ENCODE measurements at regions not wholly inside any gene's neighbourhood (a gene's known extent, or its start where the extent isn't known, plus 50 kb on each side); places are given as distances from the start of the nearest gene placed in this dataset.

- no peak for DNase-seq
Measured at GRCh38 chr7:17184805-17185689, 113.4 kb upstream of the AHR start.

- DNase-seq = no peak
Measured at GRCh38 chr7:17185690-17186070, 112.8 kb upstream of the AHR start.

GRCh38 chr7:17186745-17187530, 111.5 kb upstream of the AHR start:
- no peak for DNase-seq

- DNase-seq = no peak
Measured at GRCh38 chr7:17194656-17195055, 103.8 kb upstream of the AHR start.

GRCh38 chr7:17195576-17195975, 102.9 kb upstream of the AHR start:
- no peak for DNase-seq

GRCh38 chr7:17205910-17206309, 92.5 kb upstream of the AHR start:
- DNase-seq = no peak

GRCh38 chr7:17206349-17206905, 92.0 kb upstream of the AHR start:
- no peak for DNase-seq

- no peak for DNase-seq
Measured at GRCh38 chr7:17207220-17207619, 91.2 kb upstream of the AHR start.

- DNase-seq = no peak
Measured at GRCh38 chr7:17209101-17209500, 89.4 kb upstream of the AHR start.

GRCh38 chr7:17211307-17211836, 87.1 kb upstream of the AHR start:
- no peak for DNase-seq

GRCh38 chr7:17212188-17212587, 86.3 kb upstream of the AHR start:
- no peak for DNase-seq

GRCh38 chr7:17227766-17228490, 70.5 kb upstream of the AHR start:
- DNase-seq = no peak

GRCh38 chr7:17229228-17229627, 69.2 kb upstream of the AHR start:
- no peak for DNase-seq

- no peak for DNase-seq
Measured at GRCh38 chr7:17230099-17230807, 68.2 kb upstream of the AHR start.

GRCh38 chr7:17233603-17234002, 64.8 kb upstream of the AHR start:
- DNase-seq = no peak

GRCh38 chr7:17234030-17234397, 64.4 kb upstream of the AHR start:
- DNase-seq = no peak

- peak; percentile 26 for DNase-seq
Measured at GRCh38 chr7:17234398-17235031, 63.9 kb upstream of the AHR start.

GRCh38 chr7:17236171-17236570, 62.3 kb upstream of the AHR start:
- DNase-seq = no peak

GRCh38 chr7:17236603-17237002, 61.8 kb upstream of the AHR start:
- no peak for DNase-seq

GRCh38 chr7:17239046-17239445, 59.4 kb upstream of the AHR start:
- DNase-seq = no peak

GRCh38 chr7:17239683-17240521, 58.5 kb upstream of the AHR start:
- DNase-seq = no peak

All from midbrain (tissue), 1 donor.